DOHH2 (cell line): ENCODE measurements at regions not wholly inside any gene's neighbourhood (a gene's known extent, or its start where the extent isn't known, plus 50 kb on each side); places are given as distances from the start of the nearest gene placed in this dataset.

Experiments used
- H3F3A ChIP-seq: fragments of 200-600 bp; sonication (generic), shearing (Covaris generic); 2 replicates; pipeline ENCODE4 v1.6.0; 2016; ENCODE audit warnings: antibody characterized with exemption, mild to moderate bottlenecking; ENCODE audit not compliant: control insufficient read depth, insufficient read depth
- H3K27ac ChIP-seq: fragments of 200-600 bp; sonication (generic); 2 replicates; pipeline ENCODE4 v1.5.1; 2014; ENCODE audit warnings: low read depth, mild to moderate bottlenecking, low read length, moderate library complexity
- H3K27me3 ChIP-seq: fragments of 200-600 bp; sonication (generic); 2 replicates; pipeline ENCODE4 v1.6.1; 2014; ENCODE audit warnings: mild to moderate bottlenecking, low read length, mixed read lengths; ENCODE audit not compliant: control insufficient read depth
- H3K36me3 ChIP-seq: fragments of 200-600 bp; sonication (generic); 2 replicates; pipeline ENCODE4 v1.6.1; 2014; ENCODE audit warnings: mild to moderate bottlenecking, low read length, moderate library complexity, mixed read lengths; ENCODE audit not compliant: control insufficient read depth
- H3K4me1 ChIP-seq: fragments of 200-600 bp; sonication (generic); 2 replicates; pipeline ENCODE4 v1.6.1; 2014; ENCODE audit warnings: mild to moderate bottlenecking, low read length, mixed read lengths; ENCODE audit not compliant: control insufficient read depth
- H3K4me2 ChIP-seq: fragments of 200-600 bp; sonication (generic); 2 replicates; pipeline ENCODE4 v1.6.0; 2014; ENCODE audit warnings: mild to moderate bottlenecking, low read length, moderate library complexity
- H3K4me3 ChIP-seq: fragments of 200-600 bp; sonication (generic); 2 replicates; pipeline ENCODE4 v1.5.1; 2014; ENCODE audit warnings: mild to moderate bottlenecking, low read length, mixed read lengths
- H3K79me2 ChIP-seq: fragments of 200-600 bp; sonication (generic); 2 replicates; pipeline ENCODE4 v1.6.1; 2014; ENCODE audit warnings: mild to moderate bottlenecking, low read length, mixed read lengths; ENCODE audit not compliant: control insufficient read depth
- H3K9me2 ChIP-seq: fragments of 200-600 bp; sonication (generic); replicated peaks from 2 replicates; pipeline ENCODE4 v1.6.1; 2014; ENCODE audit warnings: mild to moderate bottlenecking, low read length, mixed read lengths; ENCODE audit not compliant: control insufficient read depth
- H3K9me3 ChIP-seq: fragments of 200-600 bp; sonication (generic); 2 replicates; pipeline ENCODE4 v1.6.1; 2014; ENCODE audit warnings: antibody characterized with exemption, low read length, mixed read lengths; ENCODE audit not compliant: control insufficient read depth, insufficient read depth
- H4K20me1 ChIP-seq: fragments of 200-600 bp; sonication (generic); 2 replicates; pipeline ENCODE4 v1.6.0; 2014; ENCODE audit warnings: low read depth, mild to moderate bottlenecking, antibody characterized with exemption, low read length, moderate library complexity; ENCODE audit not compliant: control insufficient read depth, insufficient read depth
- EZH2phosphoT487 ChIP-seq: fragments of 200-600 bp; sonication (generic); IDR thresholded peaks from 2 replicates; pipeline ENCODE4 v1.6.1; 2017; ENCODE audit warnings: borderline replicate concordance, mild to moderate bottlenecking, antibody characterized with exemption, low read length, moderate library complexity, mixed read lengths
- TF ChIP-seq, protein P1 (sequence below): fragments of 200-600 bp; sonication (generic); IDR thresholded peaks from one replicate; pipeline ENCODE4 v1.5.1; 2014; ENCODE audit warnings: antibody characterized with exemption, mild to moderate bottlenecking, low read depth, low read length; ENCODE audit not compliant: poor library complexity, severe bottlenecking

DNA sequence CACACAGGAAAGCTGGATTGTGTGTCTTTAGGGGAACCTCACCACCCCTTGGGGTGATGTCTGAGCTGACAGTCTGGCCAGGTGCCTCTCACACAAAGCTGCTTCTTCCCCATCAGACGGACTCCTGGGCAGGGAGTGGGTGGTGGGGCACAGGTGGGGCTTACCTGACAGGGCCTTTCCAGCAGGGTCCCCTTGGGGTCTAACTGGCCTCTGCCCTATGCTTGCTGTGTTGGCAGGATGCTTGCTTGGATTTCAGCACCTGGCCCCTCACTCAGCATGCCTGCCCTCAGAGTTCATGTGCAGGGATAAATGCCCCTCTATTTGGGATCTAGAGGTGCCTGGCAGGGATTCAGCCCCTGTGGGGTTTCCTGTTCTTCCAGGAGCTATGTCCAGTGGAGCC lies 496.9 kb upstream of the ZMIZ1 start:
- peaks cover under 1% of the 10 kb centered on the region for H3K27me3 ChIP-seq
- H3K9me3 ChIP-seq = no peaks in the 10 kb centered on the region
- no peaks in the 10 kb centered on the region for H3K79me2 ChIP-seq
- no peak for TF ChIP-seq EZH2phosphoT487
- TF ChIP-seq, protein P1, sequence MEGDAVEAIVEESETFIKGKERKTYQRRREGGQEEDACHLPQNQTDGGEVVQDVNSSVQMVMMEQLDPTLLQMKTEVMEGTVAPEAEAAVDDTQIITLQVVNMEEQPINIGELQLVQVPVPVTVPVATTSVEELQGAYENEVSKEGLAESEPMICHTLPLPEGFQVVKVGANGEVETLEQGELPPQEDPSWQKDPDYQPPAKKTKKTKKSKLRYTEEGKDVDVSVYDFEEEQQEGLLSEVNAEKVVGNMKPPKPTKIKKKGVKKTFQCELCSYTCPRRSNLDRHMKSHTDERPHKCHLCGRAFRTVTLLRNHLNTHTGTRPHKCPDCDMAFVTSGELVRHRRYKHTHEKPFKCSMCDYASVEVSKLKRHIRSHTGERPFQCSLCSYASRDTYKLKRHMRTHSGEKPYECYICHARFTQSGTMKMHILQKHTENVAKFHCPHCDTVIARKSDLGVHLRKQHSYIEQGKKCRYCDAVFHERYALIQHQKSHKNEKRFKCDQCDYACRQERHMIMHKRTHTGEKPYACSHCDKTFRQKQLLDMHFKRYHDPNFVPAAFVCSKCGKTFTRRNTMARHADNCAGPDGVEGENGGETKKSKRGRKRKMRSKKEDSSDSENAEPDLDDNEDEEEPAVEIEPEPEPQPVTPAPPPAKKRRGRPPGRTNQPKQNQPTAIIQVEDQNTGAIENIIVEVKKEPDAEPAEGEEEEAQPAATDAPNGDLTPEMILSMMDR = no peak
- no peaks in the 10 kb centered on the region for H3K9me2 ChIP-seq
- H3K4me2 ChIP-seq = no peak overlapping the region
- H4K20me1 ChIP-seq = no peaks in the 10 kb centered on the region
- H3K36me3 ChIP-seq = no peaks in the 10 kb centered on the region
- no peak overlapping the region for H3K4me3 ChIP-seq
- no peaks in the 10 kb centered on the region for H3K4me1 ChIP-seq
- H3F3A ChIP-seq = no peaks in the 10 kb centered on the region
- no peak overlapping the region for H3K27ac ChIP-seq

GRCh38 chr10:78572565-78572964 lies 496.2 kb upstream of the ZMIZ1 start:
- no peaks in the 10 kb centered on the region for H3K36me3 ChIP-seq
- H3K79me2 ChIP-seq = no peaks in the 10 kb centered on the region
- H4K20me1 ChIP-seq = no peaks in the 10 kb centered on the region
- no peaks in the 10 kb centered on the region for H3F3A ChIP-seq
- no peak overlapping the region for H3K4me3 ChIP-seq
- H3K9me2 ChIP-seq = no peaks in the 10 kb centered on the region
- H3K4me1 ChIP-seq = peaks cover 1% of the 10 kb centered on the region
- H3K9me3 ChIP-seq = no peaks in the 10 kb centered on the region
- TF ChIP-seq, protein P1 = no peak
- no peak for TF ChIP-seq EZH2phosphoT487
- H3K4me2 ChIP-seq = no peak overlapping the region
- H3K27ac ChIP-seq = no peak overlapping the region
- no peaks in the 10 kb centered on the region; the same call in 1 of the 2 replicates for H3K27me3 ChIP-seq

GRCh38 chr10:78574547-78574946 lies 494.2 kb upstream of the ZMIZ1 start:
- Histone ChIP-seq H3K9me2 (no peaks in the 10 kb centered on the region), H4K20me1 (no peaks in the 10 kb centered on the region), H3F3A (no peaks in the 10 kb centered on the region), H3K4me2 (no peak overlapping the region), H3K79me2 (no peaks in the 10 kb centered on the region), H3K9me3 (no peaks in the 10 kb centered on the region), H3K36me3 (no peaks in the 10 kb centered on the region), H3K27me3 (no peaks in the 10 kb centered on the region), H3K27ac (no peak overlapping the region), H3K4me1 (peaks cover 10% of the 10 kb centered on the region), H3K4me3 (no peak overlapping the region)
- TF ChIP-seq, protein P1 = no peak
- TF ChIP-seq EZH2phosphoT487 = no peak

GRCh38 chr10:78575400-78575799 lies 493.4 kb upstream of the ZMIZ1 start:
- TF ChIP-seq EZH2phosphoT487 = no peak
- TF ChIP-seq, protein P1 = no peak
- Histone ChIP-seq H3K4me1 (peaks cover 10% of the 10 kb centered on the region), H3K4me3 (no peak overlapping the region), H3K4me2 (no peak overlapping the region), H3K79me2 (no peaks in the 10 kb centered on the region), H3F3A (no peaks in the 10 kb centered on the region), H3K36me3 (no peaks in the 10 kb centered on the region), H3K9me2 (no peaks in the 10 kb centered on the region), H4K20me1 (no peaks in the 10 kb centered on the region), H3K9me3 (no peaks in the 10 kb centered on the region), H3K27me3 (no peaks in the 10 kb centered on the region), H3K27ac (no peak overlapping the region)
